IMR-90 (cell line): ENCODE measurements at regions not wholly inside any gene's neighbourhood (a gene's known extent, or its start where the extent isn't known, plus 50 kb on each side); places are given as distances from the start of the nearest gene placed in this dataset.

Experiments
- POLR2A ChIP-seq: IDR thresholded peaks from 2 replicates; pipeline ENCODE4 v1.6.1; 2012; ENCODE audit warnings: mild to moderate bottlenecking, low read depth, low read length
- SMC3 ChIP-seq: fragments of 150-350 bp; IDR thresholded peaks from 2 replicates; pipeline ENCODE4 v1.6.1; 2016; ENCODE audit warnings: low read depth, mild to moderate bottlenecking, antibody characterized with exemption, low read length, moderate library complexity
- TF ChIP-seq, protein P1 (sequence below): conservative IDR thresholded peaks from 2 replicates; pipeline ENCODE4 v1.5.1; 2012; ENCODE audit warnings: mild to moderate bottlenecking, low read depth, low read length, improper control_type of control experiment
- TF ChIP-seq, protein P2 (sequence below): fragments of 150-350 bp; IDR thresholded peaks from 2 replicates; pipeline ENCODE4 v1.6.1; 2016; ENCODE audit warnings: low read depth, mild to moderate bottlenecking, low read length, moderate library complexity, borderline replicate concordance

DNA sequence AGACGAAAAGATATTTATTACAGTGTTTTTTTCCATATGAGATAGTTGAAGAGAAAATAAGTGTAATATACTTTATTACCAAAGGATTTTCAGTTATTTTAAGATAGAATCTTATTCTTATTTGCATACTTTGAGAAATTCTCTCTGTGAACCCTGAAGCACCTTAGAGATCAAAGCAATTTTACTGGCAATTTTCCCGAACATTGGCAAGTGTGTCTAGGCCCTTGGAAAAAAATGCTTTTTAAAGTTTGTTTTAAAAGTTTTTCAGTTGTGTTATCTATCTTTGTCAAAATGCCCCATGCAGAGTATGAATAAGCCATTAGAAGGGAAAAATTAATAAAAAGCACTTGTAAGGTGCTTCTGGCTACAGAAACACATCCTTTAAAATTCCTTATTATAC lies 276.8 kb upstream of the HSF2 start:
- TF ChIP-seq, protein P1, sequence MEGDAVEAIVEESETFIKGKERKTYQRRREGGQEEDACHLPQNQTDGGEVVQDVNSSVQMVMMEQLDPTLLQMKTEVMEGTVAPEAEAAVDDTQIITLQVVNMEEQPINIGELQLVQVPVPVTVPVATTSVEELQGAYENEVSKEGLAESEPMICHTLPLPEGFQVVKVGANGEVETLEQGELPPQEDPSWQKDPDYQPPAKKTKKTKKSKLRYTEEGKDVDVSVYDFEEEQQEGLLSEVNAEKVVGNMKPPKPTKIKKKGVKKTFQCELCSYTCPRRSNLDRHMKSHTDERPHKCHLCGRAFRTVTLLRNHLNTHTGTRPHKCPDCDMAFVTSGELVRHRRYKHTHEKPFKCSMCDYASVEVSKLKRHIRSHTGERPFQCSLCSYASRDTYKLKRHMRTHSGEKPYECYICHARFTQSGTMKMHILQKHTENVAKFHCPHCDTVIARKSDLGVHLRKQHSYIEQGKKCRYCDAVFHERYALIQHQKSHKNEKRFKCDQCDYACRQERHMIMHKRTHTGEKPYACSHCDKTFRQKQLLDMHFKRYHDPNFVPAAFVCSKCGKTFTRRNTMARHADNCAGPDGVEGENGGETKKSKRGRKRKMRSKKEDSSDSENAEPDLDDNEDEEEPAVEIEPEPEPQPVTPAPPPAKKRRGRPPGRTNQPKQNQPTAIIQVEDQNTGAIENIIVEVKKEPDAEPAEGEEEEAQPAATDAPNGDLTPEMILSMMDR = no peak
- TF ChIP-seq SMC3 (no peak), POLR2A (no peak)
- TF ChIP-seq, protein P2, sequence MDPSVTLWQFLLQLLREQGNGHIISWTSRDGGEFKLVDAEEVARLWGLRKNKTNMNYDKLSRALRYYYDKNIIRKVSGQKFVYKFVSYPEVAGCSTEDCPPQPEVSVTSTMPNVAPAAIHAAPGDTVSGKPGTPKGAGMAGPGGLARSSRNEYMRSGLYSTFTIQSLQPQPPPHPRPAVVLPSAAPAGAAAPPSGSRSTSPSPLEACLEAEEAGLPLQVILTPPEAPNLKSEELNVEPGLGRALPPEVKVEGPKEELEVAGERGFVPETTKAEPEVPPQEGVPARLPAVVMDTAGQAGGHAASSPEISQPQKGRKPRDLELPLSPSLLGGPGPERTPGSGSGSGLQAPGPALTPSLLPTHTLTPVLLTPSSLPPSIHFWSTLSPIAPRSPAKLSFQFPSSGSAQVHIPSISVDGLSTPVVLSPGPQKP = no peak
